DMS79 (cell line): ENCODE measurements at regions not wholly inside any gene's neighbourhood (a gene's known extent, or its start where the extent isn't known, plus 50 kb on each side); places are given as distances from the start of the nearest gene placed in this dataset.
"Not testable (repeated sequence)": the region's sequence is repeated elsewhere in the genome, so short reads cannot be mapped to it uniquely, and the experiment has no call there.

Experiments used
- DNase-seq: peaks from one replicate; lab custom pipeline; 2025; lab: John Stamatoyannopoulos, UW

DNA sequence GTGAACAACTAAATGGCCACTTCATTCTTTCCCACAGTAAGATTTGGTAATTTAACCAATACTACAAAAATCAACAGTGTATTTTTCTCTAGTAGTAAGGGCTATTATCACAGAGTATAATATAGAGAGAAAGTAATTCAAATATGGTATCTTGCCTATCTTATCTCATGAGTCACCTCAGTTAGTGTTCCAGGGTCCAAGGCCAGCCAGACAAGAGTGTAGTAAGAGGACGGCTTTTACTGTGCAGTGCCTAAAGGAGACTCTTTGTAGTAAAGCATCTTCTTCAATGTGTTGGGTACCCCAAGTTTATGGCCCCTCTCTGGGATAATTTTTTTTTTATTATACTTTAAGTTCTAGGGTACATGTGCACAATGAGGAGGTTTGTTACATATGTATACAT, 607.4 kb downstream of the PKHD1 start:
- DNase-seq: no peak

GRCh38 chr6:51485869-51486268, 601.5 kb downstream of the PKHD1 start:
- not testable (repeated sequence) for DNase-seq

GRCh38 chr6:51487937-51488336, 599.5 kb downstream of the PKHD1 start:
- no peak for DNase-seq

DNA sequence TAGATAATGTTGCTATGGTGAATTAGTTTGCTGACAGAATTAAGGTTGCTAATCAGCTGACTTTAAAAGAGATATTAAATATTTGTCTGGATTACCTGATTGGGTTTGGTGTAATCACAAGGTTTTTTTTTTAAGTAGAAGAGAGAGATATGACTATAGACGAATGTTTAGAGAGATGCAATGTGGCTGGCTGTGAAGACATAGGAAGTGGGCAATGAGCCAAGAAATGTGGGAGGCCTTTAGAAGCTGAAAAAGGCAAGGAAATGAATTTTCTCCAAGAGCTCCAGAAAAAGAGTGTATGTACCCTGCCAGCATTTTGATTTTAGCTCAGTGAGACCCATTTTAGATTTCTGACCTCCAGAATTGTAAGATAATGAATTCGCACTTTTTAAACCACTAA, 598.3 kb downstream of the PKHD1 start:
- no peak for DNase-seq

DNA sequence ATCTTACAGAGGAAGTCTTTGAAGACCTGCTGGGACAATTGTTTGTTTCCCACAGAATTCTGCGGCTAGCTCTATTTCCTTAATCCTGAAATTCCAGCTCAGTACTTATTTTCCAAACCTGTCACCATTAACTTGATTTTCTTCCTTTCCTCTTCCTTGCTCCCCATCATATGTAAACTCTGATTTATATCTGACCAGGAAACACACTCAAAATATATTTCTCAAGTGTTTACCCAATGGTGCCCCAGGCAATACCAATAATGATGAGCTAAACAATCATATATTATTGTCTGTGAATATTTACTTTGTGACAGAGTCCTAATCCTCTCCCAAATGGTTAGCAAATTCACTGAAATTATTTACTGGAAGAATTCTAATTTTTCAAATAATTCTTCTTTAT, 597.3 kb downstream of the PKHD1 start:
- DNase-seq: no peak

DNA sequence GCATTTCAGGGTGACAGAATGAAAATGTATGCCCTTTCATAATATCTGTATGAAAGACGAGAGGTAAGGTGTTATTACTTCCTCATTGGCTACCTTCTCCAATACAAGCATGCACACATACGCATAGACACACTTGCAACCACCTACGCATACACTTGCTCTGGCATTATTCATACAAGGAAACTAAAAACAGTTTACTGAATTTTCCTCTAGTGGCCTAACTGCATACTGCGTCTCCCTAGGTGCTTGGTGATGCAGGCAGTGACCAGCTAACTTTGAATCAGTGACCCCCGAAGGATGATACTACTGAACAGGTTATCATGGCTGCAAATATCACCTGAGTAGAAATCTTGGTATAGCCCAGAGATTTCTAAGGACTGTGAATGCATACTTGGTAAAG, 593.1 kb downstream of the PKHD1 start:
- DNase-seq: no peak

- no peak for DNase-seq
Measured at GRCh38 chr6:51495096-51495495, 592.3 kb downstream of the PKHD1 start.

DNA sequence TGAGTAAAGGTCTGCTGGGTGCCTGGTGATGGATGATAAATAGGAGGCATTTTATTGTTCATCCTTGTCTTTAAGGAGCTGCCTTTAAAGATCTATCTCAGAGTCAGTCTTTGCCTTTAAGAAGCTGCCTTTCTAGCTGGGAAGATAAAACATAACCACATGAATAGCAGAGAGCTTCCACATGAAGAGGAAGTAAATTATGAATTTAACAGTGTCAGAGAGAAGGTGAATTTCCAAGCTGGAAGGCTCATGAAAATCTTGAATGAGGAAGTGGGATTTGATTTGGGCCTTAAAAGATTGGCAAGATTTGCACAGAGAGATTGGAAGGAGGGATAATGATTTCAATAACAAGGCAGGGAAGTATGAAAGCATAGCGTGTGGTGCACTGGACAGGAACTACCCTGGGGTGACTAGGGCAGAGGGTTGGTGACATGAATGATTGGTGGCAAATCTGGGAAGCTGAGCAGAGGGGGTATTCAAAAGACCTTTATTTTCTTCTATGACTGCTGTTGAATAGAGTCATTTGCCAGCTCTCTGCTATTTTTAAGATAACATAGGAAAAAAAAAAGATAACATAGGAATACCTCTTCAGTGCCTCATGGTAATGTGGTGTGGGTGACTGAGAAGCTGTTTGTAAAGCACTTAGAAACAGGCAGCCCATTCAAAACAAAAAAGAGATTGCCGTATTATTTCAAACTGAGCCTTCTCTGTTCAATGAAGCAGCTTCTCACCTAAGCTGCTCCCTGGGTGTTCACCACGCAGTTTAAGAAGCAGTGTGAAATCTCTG, 591.6 kb downstream of the PKHD1 start:
- DNase-seq: no peak

GRCh38 chr6:51502996-51503395, 584.4 kb downstream of the PKHD1 start:
- no peak for DNase-seq

GRCh38 chr6:51505434-51505833, 582.0 kb downstream of the PKHD1 start:
- no peak for DNase-seq

GRCh38 chr6:51509597-51509996, 577.8 kb downstream of the PKHD1 start:
- no peak for DNase-seq

DNA sequence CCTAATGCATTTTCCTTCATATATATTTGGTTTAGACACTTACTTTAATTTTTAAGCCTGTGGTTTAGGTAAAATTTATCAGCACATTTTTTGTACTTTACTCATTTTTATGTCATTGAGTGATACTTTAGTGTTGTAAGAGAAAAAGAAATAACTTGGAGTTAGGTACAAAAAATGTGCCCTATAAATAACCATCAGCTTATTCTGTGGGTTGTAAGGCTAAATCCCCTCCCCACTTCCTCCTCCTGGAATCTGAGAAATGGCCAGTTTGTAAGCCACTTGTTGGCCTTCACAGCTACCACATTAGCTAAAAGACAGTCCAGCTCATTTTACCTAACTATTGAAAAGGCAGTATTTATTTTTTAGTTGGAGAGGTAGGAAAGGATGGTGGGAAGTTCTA, 576.3 kb downstream of the PKHD1 start:
- no peak for DNase-seq

DNA sequence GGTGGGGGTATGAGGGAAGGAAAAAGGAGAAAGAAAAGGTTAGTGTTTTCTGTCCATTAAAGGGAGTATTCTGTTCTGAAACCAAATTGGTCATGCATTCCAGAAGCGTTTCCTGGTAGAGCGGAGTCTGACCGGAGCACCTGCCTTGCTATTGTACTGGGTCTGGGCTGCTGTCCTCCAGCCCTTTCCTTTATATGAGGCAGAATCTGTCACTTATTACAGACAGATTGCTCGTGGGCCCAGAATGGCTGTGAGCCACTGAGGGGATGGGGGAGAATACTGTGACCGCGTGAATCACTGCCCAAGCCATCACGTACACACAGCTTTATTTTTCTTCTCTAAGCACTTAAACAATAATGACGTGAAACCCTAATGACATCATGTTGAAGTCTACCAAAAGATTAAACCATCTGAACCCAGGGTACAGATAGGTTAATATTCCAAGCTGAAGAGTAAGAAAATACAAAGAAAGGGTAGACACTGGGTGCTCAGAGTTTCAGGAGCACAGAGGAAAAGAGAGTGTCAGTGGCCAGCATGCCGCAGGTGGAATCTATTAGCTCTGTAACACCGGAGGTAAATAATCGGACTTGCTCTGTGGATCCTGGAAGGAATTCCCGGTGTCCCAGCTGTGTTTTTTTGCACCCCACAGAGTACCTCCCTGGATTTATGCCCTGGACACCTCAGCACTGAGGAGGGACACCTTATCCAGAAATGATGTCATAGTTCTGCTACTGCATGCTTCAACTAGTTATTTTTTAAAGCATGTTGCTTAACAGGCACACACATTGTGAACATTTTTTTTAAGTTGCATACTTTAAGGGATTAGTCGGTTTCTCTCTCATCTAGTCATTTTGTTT, 573.3 kb downstream of the PKHD1 start:
- DNase-seq: no peak

GRCh38 chr6:51514748-51515402, 572.5 kb downstream of the PKHD1 start:
- DNase-seq: no peak

DNA sequence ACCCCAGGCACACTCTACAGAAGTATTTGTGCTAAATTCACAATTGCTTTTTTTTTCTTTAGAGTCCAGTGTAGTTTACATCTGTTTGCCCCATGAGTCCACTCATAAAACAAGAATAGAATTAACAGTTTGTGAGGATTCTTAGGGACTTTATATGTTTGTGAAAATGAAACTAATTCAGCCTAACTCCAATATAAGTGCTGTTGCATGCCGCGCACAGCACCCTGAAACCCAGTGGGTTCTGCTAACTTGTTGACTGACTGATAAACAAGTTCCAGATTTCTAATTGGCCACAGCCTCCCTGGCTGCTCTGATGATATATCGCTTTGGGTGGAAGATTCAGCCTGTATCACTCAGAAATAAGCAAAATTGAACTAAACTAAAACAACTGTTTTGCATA, 561.4 kb downstream of the PKHD1 start:
- DNase-seq: no peak

- DNase-seq: no peak
Measured at GRCh38 chr6:51526922-51527321, 560.5 kb downstream of the PKHD1 start.

DNA sequence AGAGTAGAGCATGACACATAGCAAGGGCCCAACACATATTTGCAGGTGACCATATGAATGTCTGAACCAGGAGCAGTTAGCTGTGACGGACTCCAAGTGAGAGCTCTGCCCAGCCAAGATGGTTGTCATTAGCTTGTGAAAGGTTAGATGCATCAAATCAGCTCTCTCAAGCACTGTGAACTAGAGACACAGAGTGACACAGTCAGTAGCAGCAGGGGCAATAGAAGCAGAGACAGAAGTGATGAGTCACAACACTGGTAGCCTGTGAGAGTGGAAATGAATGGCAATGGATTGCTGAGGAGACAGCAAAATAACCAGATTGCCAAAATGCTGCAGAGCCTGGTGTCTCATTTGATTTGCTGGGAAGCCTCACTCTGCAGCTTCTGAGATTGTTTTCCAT, 558.9 kb downstream of the PKHD1 start:
- DNase-seq: no peak

- no peak for DNase-seq
Measured at GRCh38 chr6:51529240-51529639, 558.2 kb downstream of the PKHD1 start.

DNA sequence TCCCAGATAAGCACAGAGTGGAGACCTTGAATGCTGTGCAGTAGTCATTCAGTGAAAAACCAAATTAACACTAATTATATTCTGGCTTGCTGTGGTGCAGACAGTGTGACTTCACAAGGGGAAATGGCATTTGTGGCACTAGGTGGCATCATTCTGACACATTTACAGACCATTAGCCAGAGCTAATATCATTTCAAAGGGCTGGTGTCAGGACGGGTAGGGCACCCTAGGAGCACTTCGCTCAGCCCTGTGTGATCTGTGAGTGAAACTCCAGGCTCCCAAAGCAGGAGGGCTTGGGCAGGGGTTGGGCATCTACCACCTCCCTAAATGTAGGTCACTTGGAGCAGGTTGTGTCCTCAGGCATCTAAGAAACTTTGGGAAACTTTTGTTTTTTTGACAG, 555.8 kb downstream of the PKHD1 start:
- no peak for DNase-seq

GRCh38 chr6:51533962-51534361, 553.5 kb downstream of the PKHD1 start:
- DNase-seq: no peak

DNA sequence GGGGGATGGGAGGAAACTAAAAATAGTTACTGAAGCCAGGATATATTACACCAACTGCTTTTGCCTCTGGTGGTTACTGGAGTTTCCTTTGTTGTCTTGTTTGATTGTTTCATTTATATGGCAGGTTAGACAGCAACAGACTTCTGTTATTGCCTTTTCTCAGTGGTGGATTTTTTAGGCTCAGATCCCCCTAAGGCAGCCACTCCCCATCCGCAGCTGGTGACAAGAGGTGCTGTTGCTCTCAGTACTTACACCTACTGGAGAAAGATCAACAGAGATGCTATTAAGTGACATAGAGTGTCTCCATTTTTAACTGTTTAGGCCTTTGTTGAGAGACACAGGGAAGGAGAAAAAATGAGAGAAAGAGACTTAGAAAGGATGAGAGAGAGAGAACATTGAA, 552.1 kb downstream of the PKHD1 start:
- DNase-seq: no peak

- DNase-seq: no peak
Measured at GRCh38 chr6:51536728-51537127, 550.7 kb downstream of the PKHD1 start.

DNA sequence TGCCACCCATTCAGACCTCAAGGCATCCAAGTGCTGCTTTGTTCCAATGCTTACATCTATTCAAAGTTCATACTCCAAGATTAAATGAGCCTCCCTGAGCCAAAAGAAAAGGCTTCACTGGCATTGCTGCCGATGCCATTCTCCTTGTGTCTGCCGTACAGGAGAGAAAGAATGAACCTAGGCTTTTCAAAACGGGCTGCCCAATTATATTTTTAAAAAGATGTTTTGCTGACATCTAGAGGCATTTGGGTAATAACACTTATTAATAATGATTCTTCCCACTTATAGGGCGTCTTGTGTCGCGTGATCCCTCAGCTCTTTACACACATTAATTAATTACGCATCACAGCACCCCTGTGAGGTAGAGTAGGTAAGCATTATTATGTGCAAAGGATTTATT, 545.6 kb downstream of the PKHD1 start:
- DNase-seq: no peak
